Hepatocyte (in vitro differentiated cells): ENCODE measurements at regions not wholly inside any gene's neighbourhood (a gene's known extent, or its start where the extent isn't known, plus 50 kb on each side); places are given as distances from the start of the nearest gene placed in this dataset.

Source experiments
- EZH2 ChIP-seq: fragments of 200-600 bp; sonication (generic); IDR thresholded peaks from 2 replicates; pipeline ENCODE4 v1.6.1; 2016; ENCODE audit warnings: antibody characterized with exemption, mild to moderate bottlenecking, borderline replicate concordance
- TF ChIP-seq, protein P1 (sequence below): fragments of 200-600 bp; sonication (generic); IDR thresholded peaks from 2 replicates; pipeline ENCODE4 v1.5.1; 2016; ENCODE audit warnings: antibody characterized with exemption, mild to moderate bottlenecking; ENCODE audit not compliant: poor library complexity

DNA sequence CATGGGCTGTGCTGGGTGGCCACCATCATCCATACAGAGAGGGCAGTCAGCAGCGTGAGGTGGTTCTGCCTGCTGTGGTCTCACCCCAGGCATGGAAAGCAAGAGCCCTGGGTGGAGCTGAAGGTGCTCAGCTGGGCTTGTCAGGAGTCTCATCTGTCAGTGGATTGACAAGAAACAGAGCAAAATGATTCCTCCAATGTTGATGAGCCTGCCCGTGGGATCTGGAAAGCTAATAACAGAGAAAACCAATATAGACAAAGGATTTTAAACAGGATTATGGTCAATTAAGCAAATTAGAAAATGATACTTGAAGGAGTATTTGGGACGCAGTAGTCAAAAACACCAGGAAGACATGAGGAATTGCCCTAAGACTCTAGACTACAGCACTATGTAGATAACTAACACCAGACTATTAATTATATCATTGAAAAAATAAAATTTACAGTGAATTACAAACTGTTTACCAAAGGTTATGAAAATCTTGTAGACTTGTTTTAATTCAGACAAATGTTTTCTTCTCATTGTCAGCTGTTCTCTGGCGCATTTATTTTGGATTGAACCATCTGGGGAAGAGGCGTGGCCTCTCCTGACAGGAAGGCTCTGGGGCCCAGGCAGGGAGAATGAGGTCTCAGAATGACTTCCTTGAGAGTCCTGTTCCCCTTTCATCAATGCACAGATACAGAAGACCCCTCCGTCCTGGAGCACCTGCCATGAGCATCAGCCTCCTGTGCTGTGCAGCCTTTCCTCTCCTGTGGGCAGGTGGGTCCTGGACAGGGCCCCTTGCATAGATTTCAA, 211.2 kb upstream of the PRSS58 start:
- TF ChIP-seq, protein P1, sequence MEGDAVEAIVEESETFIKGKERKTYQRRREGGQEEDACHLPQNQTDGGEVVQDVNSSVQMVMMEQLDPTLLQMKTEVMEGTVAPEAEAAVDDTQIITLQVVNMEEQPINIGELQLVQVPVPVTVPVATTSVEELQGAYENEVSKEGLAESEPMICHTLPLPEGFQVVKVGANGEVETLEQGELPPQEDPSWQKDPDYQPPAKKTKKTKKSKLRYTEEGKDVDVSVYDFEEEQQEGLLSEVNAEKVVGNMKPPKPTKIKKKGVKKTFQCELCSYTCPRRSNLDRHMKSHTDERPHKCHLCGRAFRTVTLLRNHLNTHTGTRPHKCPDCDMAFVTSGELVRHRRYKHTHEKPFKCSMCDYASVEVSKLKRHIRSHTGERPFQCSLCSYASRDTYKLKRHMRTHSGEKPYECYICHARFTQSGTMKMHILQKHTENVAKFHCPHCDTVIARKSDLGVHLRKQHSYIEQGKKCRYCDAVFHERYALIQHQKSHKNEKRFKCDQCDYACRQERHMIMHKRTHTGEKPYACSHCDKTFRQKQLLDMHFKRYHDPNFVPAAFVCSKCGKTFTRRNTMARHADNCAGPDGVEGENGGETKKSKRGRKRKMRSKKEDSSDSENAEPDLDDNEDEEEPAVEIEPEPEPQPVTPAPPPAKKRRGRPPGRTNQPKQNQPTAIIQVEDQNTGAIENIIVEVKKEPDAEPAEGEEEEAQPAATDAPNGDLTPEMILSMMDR, result no peak
- TF ChIP-seq EZH2, result no peak
